Upper lobe of left lung (tissue), 6 donors: ENCODE measurements at regions not wholly inside any gene's neighbourhood (a gene's known extent, or its start where the extent isn't known, plus 50 kb on each side); places are given as distances from the start of the nearest gene placed in this dataset.

Source experiments
- ATAC-seq, 2 donors: fragments of 200-7000 bp; cut with Tn5 transposase; one replicate each; pipeline ENCODE4 v1.9.1; 2022; ENCODE audit warnings: mild to moderate bottlenecking in 2 of 2, moderate library complexity in 2 of 2; ENCODE audit not compliant: low FRiP score in 2 of 2
- DNase-seq, 2 donors: peaks; one replicate each; pipeline ENCODE4 v3.0.0-alpha.2; 2019 to 2020
- H3K27ac ChIP-seq, 4 donors: fragments of 200-600 bp; sonication (generic); one replicate each; pipeline ENCODE4 v1.5.1; 2016 to 2019
- H3K27me3 ChIP-seq, 4 donors: fragments of 200-600 bp; sonication (generic); one replicate each; pipeline ENCODE4 v1.5.1; 2017 to 2019
- H3K36me3 ChIP-seq, 4 donors: fragments of 200-600 bp; sonication (generic); one replicate each; pipeline ENCODE4 v1.5.1; 2016 to 2019
- H3K4me1 ChIP-seq, 4 donors: fragments of 200-600 bp; sonication (generic); one replicate each; pipeline ENCODE4 v1.5.1; 2018 to 2019
- H3K4me3 ChIP-seq, 4 donors: fragments of 200-600 bp; sonication (generic); one replicate each; pipeline ENCODE4 v1.5.1; 2017 to 2019; ENCODE audit warnings: mild to moderate bottlenecking in 2 of 4, moderate library complexity in 1 of 4
- H3K9me3 ChIP-seq, 4 donors: fragments of 200-600 bp; sonication (generic); one replicate each; pipeline ENCODE4 v1.5.1; 2018 to 2019
- CTCF ChIP-seq, 6 experiments: fragments of 450-650 bp in 4 of 6; fragments of 200-600 bp in 2 of 6; sonication (generic) in 2 of 6; IDR thresholded peaks; one replicate each; pipeline ENCODE4 v1.5.1; 2016 to 2019; ENCODE audit warnings: antibody characterized with exemption in 6 of 6
- EP300 ChIP-seq, 4 donors: sonication (generic); formaldehyde crosslinking; IDR thresholded peaks; one replicate each; pipeline ENCODE4 v1.5.1; 2017; ENCODE audit warnings: antibody characterized with exemption in 4 of 4, control low read depth in 2 of 4
- POLR2A ChIP-seq, 4 donors: fragments of 450-650 bp; IDR thresholded peaks; one replicate each; pipeline ENCODE4 v1.5.1; 2016 to 2017; ENCODE audit warnings: antibody characterized with exemption in 4 of 4, mild to moderate bottlenecking in 2 of 4
- POLR2AphosphoS5 ChIP-seq, 2 donors: sonication (generic); formaldehyde crosslinking; IDR thresholded peaks; one replicate each; pipeline ENCODE4 v1.5.1; 2017; ENCODE audit warnings: antibody characterized with exemption in 2 of 2
- WGBS, 2 donors: methylation state at CpG; one replicate each; pipeline ENCODE4 v1.1.5; 2017 to 2018; 5-methylcytosine and 5-hydroxymethylcytosine counted together
- donor health status: DM: no; HTN: no; CAD: no; lungs with moderate emphysema.
- donor health status: DM: no; HTN: yes; CAD: no; lungs with severe emphysema.

- H3K36me3 ChIP-seq: no peaks in the 10 kb centered on the region
- H3K27me3 ChIP-seq: no peaks in the 10 kb centered on the region
- no peak overlapping the region for H3K27ac ChIP-seq
- no peak overlapping the region for H3K4me3 ChIP-seq
- H3K4me1 ChIP-seq: no peaks in the 10 kb centered on the region
- DNase-seq (no peak), ATAC-seq (no peak)
- TF ChIP-seq POLR2A (IDR thresholded peaks at IDR 0.05): no peak
- no peak for TF ChIP-seq EP300 (IDR thresholded peaks at IDR 0.05)
- TF ChIP-seq CTCF (IDR thresholded peaks at IDR 0.05): no peak
- TF ChIP-seq POLR2AphosphoS5 (IDR thresholded peaks at IDR 0.05): no peak
- no peaks in the 10 kb centered on the region for H3K9me3 ChIP-seq
- WGBS, 2 donors: 62 to 64% methylated on average over 2 to 3 of the region's 3 CpGs
Measured at GRCh38 chr11:127252321-127252720, 251.8 kb upstream of the KIRREL3 start.

GRCh38 chr11:127249576-127249975 lies 249.0 kb upstream of the KIRREL3 start:
- H3K4me3 ChIP-seq: no peak overlapping the region
- 95 to 100% methylated on average over 4 of the region's 4 CpGs for WGBS, 2 donors
- no peak for DNase-seq
- H3K36me3 ChIP-seq: no peaks in the 10 kb centered on the region
- no peak overlapping the region for H3K27ac ChIP-seq
- H3K4me1 ChIP-seq: no peaks in the 10 kb centered on the region
- no peaks in the 10 kb centered on the region for H3K9me3 ChIP-seq
- ATAC-seq: no peak
- TF ChIP-seq POLR2A (IDR thresholded peaks at IDR 0.05) (no peak), CTCF (IDR thresholded peaks at IDR 0.05) (no peak), EP300 (IDR thresholded peaks at IDR 0.05) (no peak), POLR2AphosphoS5 (IDR thresholded peaks at IDR 0.05) (no peak)
- H3K27me3 ChIP-seq: no peaks in the 10 kb centered on the region

GRCh38 chr11:127248476-127248875 lies 247.9 kb upstream of the KIRREL3 start:
- Histone ChIP-seq H3K27me3 (no peaks in the 10 kb centered on the region), H3K9me3 (no peaks in the 10 kb centered on the region), H3K27ac (no peak overlapping the region), H3K4me3 (no peak overlapping the region), H3K4me1 (no peaks in the 10 kb centered on the region), H3K36me3 (no peaks in the 10 kb centered on the region)
- ATAC-seq (no peak), DNase-seq (no peak)
- TF ChIP-seq POLR2AphosphoS5 (IDR thresholded peaks at IDR 0.05) (no peak), POLR2A (IDR thresholded peaks at IDR 0.05) (no peak)
- 68 to 86% methylated on average over 3 of the region's 3 CpGs for WGBS, 2 donors

- no peak overlapping the region for H3K4me3 ChIP-seq
- TF ChIP-seq POLR2AphosphoS5 (IDR thresholded peaks at IDR 0.05): no peak
- no peak for TF ChIP-seq CTCF (IDR thresholded peaks at IDR 0.05)
- TF ChIP-seq POLR2A (IDR thresholded peaks at IDR 0.05): no peak
- TF ChIP-seq EP300 (IDR thresholded peaks at IDR 0.05): no peak
- H3K9me3 ChIP-seq: no peaks in the 10 kb centered on the region
- DNase-seq (no peak), ATAC-seq (peak in 1 of 2 donors; percentile 50)
- no peaks in the 10 kb centered on the region for H3K36me3 ChIP-seq
- H3K27ac ChIP-seq: no peak overlapping the region
- 65 to 70% methylated on average over 7 of the region's 7 CpGs for WGBS, 2 donors
- no peaks in the 10 kb centered on the region for H3K4me1 ChIP-seq
- no peaks in the 10 kb centered on the region for H3K27me3 ChIP-seq
Measured at GRCh38 chr11:127247261-127247851, 246.8 kb upstream of the KIRREL3 start.

GRCh38 chr11:127242676-127243075 lies 242.1 kb upstream of the KIRREL3 start:
- 58% methylated on average over 2 of the region's 2 CpGs for WGBS, 2 donors
- no peaks in the 10 kb centered on the region for H3K36me3 ChIP-seq
- DNase-seq: no peak

More at GRCh38 chr11:127242676-127243075, 242.1 kb upstream of the KIRREL3 start:
- ATAC-seq: no peak
- Histone ChIP-seq H3K4me1 (no peaks in the 10 kb centered on the region), H3K27ac (no peak overlapping the region), H3K9me3 (no peaks in the 10 kb centered on the region), H3K4me3 (no peak overlapping the region), H3K27me3 (no peaks in the 10 kb centered on the region)
- TF ChIP-seq CTCF (IDR thresholded peaks at IDR 0.05) (no peak), EP300 (IDR thresholded peaks at IDR 0.05) (no peak), POLR2A (IDR thresholded peaks at IDR 0.05) (no peak), POLR2AphosphoS5 (IDR thresholded peaks at IDR 0.05) (no peak)
